Astrocyte of the cerebellum (primary cell): ENCODE measurements at regions not wholly inside any gene's neighbourhood (a gene's known extent, or its start where the extent isn't known, plus 50 kb on each side); places are given as distances from the start of the nearest gene placed in this dataset.

Source experiments
- DNase-seq: peaks from one replicate; pipeline ENCODE4 v3.0.0-alpha.2; 2011; ENCODE audit warnings: low read depth
- H3K4me3 ChIP-seq: 2 replicates; pipeline ENCODE4 v1.5.1; 2011; ENCODE audit warnings: mild to moderate bottlenecking, low read depth, low read length, moderate library complexity
- CTCF ChIP-seq: IDR thresholded peaks from 2 replicates; pipeline ENCODE4 v1.5.1; 2012; ENCODE audit warnings: low read length, low read depth, moderate library complexity, mild to moderate bottlenecking; ENCODE audit errors: missing control alignments
- in situ Hi-C: cut with HindIII; loops from 2 replicates; pipeline ENCODE4 v1.10.0; 2017; ENCODE audit warnings: low sequenced_read_pairs

DNA sequence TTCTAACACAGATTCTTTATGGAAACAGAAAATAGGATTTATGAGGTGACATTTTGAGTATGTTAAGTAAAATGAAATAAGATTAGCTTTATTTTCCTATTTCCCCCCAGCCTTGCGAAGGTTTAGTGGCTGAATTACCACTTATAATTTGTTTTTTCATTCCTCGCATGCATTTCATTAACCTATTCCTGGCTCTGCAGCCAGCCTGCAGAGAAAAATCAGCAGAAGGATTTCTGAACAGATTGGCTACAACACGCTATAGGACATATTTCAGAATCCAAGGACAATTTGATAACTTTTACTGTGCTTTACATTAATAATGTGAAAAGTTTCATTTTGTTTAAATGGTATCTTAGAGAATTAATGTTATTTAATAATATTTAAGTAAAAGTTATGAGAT, 162.4 kb upstream of the MMS22L start:
- no peak for TF ChIP-seq CTCF
- no peak for DNase-seq
- no peak overlapping the region for H3K4me3 ChIP-seq
- in situ Hi-C loops, result no loop called here

GRCh38 chr6:97449444-97449966, 166.5 kb upstream of the MMS22L start:
- DNase-seq, result no peak
- TF ChIP-seq CTCF, result no peak
- in situ Hi-C loops, result no loop called here

DNA sequence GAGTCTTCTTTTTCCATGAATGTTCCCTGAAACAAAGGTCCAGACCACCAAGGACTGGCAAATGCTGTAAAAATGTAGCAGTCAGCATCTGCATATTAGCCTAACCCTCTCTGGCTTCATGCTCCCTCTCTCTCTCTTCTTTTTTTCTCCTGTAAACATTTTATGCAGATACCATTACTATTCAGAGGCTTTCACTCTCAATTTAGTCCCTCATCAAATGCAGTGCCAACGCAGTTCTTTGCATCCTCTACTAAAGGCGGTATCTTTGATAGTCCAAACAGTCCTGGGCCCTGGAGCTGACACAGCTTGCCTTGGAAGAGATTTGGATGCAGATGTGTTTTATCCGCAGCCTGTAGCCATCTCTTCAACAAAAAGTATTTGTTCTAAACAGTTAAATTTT, 167.1 kb upstream of the MMS22L start:
- no peak for DNase-seq
- TF ChIP-seq CTCF, result no peak
- in situ Hi-C loops, result no loop called here
- H3K4me3 ChIP-seq, result no peak overlapping the region

More at GRCh38 chr6:97449444-97449966, 166.5 kb upstream of the MMS22L start:
- no peak overlapping the region for H3K4me3 ChIP-seq

DNA sequence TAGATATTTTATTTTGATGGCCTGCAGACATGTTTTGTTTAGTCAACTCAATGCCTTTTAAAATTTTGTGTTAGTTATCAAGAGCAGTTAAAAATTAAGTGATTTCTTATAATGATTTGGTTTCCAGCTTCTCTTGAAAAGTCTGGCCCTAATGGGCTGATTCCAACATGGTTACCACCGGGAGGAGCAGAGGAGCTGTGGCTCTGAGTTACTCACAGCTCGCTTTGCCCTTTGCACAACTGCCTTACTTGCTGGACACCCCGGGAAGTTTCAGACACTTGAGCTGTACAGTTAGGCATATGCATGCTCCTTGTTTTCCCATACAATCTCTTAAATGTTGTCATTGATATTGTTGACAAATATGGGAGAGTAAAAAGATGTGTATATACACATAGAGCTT, 173.1 kb upstream of the MMS22L start:
- in situ Hi-C loops, result no loop called here
- no peak overlapping the region for H3K4me3 ChIP-seq
- no peak for TF ChIP-seq CTCF
- no peak for DNase-seq

DNA sequence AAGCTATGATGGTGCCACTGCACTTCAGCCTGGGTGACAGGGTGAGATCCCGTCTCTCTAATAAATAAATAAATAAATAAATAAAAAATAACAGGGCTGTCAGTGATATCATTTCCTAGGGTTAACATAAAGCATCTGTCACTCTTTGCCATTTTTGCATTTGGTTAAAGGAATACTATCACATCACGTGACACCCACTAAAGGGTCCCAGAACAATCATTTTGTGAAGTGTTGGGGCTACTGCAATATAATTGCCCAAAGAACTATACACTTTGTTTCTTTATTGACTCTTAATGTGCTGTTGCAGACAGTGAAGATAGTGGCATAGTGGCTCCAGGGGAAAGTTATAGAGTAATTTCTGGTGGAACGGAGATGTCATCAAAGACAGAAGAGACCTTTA, 176.5 kb upstream of the MMS22L start:
- no peak for DNase-seq
- no peak overlapping the region for H3K4me3 ChIP-seq
- in situ Hi-C loops, result no loop called here
- no peak for TF ChIP-seq CTCF

DNA sequence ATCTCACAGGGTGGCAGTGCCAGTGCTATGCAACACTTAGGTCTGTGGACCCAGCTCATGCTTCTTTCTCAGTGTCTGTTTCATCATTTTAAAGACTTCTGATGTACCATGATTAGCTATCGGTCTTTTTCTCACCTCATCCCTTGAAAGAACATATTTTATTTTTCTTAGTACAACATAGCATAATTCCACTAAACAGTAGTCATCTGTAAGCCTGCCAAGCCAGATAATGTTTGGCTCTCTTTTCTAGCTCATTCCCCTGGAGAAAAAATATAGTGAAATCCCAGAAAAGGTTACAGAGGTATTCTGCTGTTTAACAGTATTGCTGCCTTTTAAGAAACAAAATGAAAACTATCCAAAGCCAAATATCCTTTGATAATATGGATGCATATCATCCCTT, 177.0 kb upstream of the MMS22L start:
- in situ Hi-C loops, result no loop called here
- peak; percentile 24 for DNase-seq
- no peak for TF ChIP-seq CTCF
- H3K4me3 ChIP-seq, result no peak overlapping the region

- in situ Hi-C loops, result no loop called here
- DNase-seq, result no peak
- TF ChIP-seq CTCF, result no peak
- H3K4me3 ChIP-seq, result no peak overlapping the region
Measured at GRCh38 chr6:97460394-97461080, 177.5 kb upstream of the MMS22L start.
